T-helper 2 cell (primary cell): ENCODE measurements at regions not wholly inside any gene's neighbourhood (a gene's known extent, or its start where the extent isn't known, plus 50 kb on each side); places are given as distances from the start of the nearest gene placed in this dataset.
"Not testable (repeated sequence)": the region's sequence is repeated elsewhere in the genome, so short reads cannot be mapped to it uniquely, and the experiment has no call there.

ENCODE experiments used
- DNase-seq, 5 experiments: peaks; one replicate each; pipeline versions ENCODE4 v3.0.0 to v3.0.0-alpha.2; 2012 to 2022

DNA sequence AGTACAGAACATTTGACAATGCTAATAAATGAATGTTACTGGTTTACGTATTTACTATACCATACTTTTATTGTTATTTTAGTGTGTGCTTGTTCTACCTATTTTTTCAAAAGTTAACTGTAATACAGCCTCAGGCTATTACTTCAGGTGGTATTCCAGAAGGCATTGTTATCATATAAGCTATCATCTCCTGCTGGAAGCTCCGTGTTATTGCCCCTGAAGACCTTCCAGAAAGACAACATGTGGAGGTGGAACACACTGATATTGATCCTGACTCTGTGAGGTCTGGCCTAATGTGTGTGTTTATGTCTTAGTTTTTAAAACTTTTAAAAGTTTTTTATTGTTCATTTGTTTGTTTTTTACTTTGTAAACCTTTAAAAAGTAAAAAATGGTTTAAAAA, 509.8 kb upstream of the SPRY2 start:
- DNase-seq: no peak

DNA sequence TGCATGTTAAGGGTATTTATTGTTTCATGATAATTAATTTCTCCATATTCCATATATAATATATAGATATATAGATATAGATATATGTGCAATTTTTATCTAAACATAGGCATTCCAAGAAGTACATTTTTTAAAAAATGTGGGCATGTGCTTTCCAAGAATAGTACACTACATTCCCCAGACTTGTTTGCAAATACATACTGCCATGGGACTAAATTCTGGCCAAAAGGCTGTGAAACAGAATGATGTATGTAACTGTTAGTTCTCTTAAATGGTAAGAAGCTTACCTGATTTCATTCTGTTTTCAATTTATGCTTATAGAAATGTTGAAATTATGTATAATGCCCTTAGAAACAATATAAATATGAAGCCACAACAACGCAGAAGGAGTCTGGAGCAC, 503.2 kb upstream of the SPRY2 start:
- DNase-seq: no peak

DNA sequence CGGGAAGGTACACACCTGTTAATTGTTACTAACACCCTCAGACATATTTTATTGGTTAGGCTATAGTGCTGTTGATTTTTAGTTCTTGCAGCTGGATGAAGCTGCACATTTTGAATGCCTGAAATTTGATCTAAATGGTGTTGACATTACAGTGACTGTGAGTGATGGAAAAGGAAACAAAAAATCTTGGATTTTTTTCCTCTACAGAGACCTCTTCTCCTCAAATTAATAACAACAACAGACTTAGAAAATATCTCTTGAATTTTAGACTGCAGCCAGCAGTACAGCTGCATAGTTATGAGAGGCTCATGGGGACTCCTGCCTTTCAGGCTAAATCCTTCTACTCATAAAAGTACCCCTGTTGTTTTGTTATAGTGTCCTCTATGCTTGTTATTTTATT, 500.5 kb upstream of the SPRY2 start:
- no peak for DNase-seq

DNA sequence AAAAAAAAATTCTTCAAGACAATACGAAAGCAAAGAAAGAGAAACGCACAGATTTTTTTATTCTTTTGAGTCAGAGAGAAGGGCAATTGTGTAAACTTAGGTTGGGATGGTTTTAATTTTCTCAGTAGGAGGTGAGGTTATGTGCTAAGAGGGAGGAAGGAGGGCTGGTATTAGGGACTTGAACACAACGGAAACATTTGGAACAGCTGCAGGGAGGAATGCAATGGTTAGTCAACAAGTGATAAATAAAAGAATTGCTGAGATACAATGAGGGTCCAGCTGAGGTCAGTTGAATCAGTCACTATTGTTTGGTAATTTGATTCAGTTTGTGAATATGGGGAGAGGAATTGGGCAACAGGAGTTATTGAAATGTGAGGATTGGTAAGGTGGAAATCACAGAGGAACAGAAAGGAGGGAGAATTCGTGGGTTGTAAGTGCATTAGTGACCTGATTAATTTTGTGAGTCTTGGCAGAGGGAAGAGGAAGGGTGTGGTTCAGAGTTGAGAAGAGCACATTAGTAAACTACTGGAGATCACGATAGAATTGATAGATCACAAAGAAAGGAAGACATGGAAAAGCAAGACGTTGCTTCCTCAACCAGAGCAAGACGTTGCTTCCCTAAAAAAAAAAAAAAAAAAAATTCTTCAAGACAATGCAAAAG, 499.5 kb upstream of the SPRY2 start:
- no peak for DNase-seq

DNA sequence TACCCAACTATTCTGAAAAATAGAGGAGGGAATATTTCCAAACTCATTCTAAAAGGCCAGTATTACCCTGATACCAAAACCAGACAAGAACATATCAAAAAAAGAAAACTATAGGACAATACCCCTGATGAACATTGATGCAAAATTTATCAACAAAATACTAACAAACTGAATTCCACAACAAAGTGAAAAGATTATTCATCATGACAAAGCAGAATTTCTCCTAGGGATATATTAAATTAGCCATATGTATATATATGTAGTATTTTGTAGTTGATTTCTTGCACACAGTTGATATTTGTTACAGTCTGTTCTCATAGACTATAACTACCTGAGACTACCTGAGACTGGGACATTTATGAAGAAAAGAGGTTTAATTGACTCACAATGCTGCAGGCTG, 495.0 kb upstream of the SPRY2 start:
- DNase-seq: no peak

DNA sequence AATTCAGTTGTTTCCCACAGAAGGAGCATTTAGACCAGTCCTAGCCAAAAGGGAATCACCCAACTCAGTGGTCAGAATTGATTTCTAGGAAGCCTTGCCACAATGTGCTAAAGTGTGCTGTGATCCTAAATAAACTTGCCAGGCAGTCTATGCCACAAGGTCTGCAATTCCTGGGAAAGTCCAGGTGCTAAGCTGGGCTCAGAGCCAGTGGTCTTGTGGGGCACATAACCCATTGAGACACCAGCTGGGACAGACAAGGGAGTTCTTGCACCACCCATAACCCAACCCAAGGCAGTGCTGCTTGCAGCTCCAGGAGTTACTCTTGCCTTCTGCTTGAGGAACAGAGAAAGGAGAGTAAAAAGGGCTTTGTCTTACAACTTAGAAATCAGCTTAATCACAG, 489.5 kb upstream of the SPRY2 start:
- no peak for DNase-seq

DNA sequence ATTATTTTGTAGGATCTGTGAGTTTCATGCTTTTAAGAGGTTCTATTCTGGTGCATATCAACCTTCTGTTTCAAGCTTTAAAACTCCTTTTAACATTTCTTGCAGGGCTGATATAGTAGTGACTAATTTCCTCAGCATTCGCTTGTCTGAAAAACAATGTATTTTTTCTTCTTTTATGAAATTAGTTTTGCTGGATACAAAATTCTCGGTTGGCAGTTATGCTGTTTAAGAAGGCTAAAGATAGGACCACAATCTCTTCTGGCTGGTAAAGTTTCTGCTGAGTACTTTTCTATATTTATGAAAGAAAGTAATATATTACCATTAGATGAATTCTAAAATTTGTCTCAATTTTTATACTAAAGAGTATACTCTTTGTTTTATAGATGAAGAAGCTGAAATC, 487.8 kb upstream of the SPRY2 start:
- no peak for DNase-seq

DNA sequence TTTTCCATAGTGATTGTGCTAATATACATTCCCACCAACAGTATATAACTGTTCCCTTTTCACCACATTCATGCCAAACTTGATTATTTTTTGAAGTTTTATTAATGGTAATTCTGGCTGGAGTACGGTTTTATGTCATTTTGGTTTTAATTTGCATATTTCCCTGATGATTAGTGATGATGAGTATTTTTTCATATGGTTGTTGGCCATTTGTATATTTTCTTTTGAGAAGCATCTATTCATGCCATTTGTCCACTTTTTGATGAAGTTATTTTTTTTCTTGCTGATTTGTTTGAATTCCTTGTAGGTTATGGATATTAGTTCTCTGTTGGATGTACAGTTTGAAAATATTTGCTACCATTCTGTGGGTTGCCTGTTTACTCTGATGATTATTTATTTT, 484.4 kb upstream of the SPRY2 start:
- DNase-seq: no peak

DNA sequence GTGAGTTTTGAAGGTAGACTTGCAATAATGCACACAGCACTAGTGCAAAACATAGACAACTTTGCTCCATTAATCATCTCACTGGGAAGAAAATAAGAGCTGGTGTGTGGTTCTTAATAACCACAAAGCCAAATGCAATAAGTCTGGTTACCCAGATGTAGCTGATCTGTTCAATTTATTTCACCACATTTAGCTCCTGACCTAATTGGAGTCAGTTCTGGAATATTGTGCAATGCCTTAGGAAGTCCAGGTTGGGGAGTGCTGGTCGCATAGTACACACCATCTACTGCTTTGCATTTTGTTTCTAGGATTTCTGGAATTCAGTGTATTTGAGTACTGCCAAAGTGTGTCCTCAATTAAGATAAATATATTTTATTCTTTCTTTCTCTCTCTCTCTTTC, 483.3 kb upstream of the SPRY2 start:
- no peak for DNase-seq

DNA sequence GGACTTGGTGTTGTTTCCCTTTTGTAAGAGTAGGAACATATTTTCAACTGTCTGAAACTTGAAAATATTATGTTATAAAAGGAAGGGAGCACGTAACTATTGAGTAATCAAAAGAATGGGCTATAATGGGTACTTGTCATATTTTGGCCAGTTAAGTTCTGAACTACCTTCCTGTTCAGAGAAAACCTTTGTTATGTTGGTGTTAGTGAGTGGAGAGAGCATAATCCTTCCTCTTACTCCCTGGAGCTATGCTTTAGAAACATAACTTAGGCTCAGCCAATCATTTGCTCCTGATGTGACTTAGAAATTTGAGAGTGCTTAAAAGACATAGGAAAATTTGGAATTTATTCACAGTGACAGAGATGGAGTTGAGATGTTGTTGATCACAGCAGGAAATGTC, 482.5 kb upstream of the SPRY2 start:
- no peak for DNase-seq

DNA sequence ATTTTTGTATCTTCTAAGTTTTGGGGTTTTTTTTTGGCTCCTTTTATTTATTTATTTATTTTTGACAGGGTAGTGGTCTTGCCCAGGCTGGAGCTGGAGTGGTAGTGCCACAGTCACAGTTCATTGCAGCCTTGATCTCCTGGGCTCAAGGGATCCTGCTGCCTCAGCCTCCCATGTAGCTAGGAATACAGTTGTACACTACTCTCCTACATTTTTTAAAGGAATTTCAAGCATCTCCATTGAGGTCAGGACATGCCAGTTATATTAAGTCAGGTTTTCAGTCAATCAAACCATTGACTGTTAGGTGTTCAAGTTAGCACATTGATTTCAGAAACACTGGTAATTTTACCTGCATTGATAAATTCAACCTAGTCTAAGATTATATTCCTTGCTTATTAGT, 480.5 kb upstream of the SPRY2 start:
- DNase-seq: no peak

DNA sequence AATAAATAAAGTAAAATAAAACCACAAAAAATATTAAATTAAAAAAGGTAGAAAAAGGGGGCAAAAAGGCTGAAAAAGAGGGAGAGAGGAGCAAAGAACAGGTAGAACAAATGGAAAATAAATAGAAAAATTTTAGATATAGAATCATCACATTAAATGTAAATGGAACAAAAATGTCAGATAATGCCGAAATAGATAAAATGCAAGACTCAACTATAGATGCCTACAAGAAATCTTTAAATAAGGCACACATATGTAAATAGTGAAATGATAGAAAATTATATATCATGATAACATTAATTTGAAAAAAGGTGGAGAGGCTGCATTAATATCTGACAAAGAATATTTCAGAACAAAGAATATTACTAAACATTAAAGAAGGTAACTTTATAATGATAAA, 477.1 kb upstream of the SPRY2 start:
- no peak for DNase-seq

DNA sequence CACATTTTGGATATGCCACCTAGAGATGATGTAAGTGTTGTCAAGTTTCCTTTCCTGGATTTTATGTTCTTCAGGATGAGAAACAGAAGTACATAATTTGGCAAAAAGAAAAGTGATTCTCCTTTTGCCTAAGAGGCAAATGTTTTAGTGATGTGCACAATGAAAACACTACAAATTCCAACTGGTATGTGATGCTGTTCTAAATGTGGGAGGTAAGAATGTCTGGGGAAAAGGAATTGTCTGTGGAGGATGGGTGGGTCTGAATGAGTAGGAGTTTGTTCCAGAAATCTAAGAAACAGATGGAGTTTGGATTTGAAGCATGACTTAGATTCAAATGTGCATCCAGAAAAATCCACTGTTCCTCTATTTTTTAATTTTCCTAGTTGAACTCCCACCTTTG, 473.6 kb upstream of the SPRY2 start:
- DNase-seq: no peak

DNA sequence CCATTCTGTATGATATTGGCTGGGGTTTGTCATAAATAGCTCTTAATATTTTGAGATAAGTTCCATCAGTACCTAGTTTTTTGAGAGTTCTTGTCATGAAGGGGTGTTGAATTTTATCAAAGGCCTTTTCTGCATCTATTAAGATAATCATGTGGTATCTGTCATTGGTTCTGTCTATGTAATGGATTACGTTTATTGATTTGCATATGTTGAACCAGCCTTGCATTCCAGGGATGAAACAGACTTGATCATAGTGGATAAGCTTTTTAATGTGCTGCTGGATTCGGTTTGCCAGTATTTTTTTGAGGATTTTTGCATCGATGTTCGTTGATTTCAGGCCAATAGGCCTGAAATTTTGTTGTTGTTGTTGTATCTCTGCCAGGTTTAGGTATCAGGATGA, 469.4 kb upstream of the SPRY2 start:
- DNase-seq: not testable (repeated sequence)

DNA sequence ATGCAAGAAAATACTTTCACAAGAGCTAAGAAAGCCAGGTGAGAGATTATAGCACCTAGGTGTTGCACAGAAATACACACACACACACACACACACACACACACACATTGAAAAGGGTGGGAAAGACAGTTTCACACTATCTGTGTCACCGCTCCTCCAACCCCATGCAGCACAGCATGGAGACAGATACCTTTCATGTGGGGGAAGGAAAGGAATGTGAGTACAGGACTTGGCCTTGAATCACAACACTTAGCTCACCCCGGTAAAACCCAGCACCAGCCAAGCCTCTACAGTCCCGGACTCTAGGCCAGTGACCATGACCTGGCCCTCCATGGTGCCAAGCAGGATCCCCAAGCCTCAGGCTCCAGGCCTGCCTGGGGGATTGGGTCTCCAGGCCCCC, 462.0 kb upstream of the SPRY2 start:
- no peak for DNase-seq

DNA sequence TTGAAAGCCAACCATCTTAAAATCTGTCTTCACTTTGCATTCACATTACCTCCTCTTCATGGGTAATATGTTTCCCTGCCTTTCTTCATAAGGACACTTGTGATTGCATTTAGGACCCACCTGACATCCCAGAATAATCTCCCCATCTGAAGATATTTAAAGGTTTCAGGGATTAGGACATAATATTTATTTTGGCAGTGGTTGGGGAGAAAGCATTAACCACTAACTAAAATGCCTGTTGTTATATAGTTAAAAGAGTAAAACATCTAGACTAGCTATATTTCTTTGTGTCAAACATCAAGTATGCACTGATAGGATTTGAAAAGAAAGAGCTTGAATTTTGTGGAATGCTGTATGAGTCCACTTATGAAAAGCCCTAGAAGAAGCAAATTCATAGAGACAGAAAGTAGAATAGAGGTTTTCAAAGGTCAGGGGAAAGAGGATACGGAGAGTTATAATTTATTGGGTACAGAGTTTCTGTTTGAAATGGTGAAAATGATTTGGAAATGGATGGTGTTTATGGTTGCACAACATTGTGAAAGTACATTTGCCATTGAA, 457.7 kb upstream of the SPRY2 start:
- DNase-seq: no peak

DNA sequence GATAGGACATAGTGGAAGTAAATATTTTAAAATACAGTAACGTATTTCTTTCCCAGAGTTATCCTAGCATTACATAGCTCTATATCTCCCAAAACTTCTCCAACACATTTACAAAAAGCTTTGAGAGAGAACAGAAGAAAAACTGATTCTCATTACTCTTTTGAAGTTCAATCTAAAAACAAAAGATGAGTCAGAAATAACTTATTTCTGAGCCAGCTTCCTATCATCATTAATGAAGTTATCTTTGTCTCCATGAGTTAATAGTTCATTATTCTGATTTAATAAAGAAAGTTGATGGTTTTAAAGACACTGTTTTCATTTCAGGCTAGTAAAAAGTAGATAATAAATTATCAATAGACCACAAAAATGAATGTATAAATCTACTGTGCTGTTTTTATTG, 446.7 kb upstream of the SPRY2 start:
- DNase-seq: no peak

DNA sequence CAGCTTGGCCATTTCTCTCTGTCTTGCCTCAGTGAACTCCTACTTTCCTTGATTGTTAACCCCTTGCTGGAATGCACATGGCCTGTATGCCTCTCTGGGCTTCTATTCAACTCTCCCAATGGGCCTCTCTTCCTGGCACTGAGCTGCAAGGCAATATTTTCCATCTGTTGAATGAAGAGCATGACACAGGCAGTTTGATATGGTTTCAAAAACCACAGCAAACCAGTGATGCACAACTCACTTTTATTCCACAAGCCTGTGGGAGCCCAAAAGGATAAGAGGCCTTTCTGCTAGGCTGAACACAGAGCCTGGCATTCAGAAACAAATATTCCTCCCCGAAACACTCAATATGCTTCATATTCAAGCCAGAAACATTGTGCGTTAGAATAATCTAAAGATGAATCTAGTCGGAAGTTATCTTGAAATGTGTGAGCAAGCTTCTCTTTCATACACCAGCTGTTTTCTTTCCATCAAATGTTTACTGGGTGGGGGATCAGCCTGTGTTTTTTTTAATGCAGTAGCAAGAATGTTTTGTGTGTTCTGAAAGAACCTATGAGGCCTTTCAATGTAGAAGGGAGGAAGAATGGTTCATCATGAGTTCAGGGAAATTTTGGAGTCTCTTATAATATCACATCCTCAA, 443.1 kb upstream of the SPRY2 start:
- no peak for DNase-seq

DNA sequence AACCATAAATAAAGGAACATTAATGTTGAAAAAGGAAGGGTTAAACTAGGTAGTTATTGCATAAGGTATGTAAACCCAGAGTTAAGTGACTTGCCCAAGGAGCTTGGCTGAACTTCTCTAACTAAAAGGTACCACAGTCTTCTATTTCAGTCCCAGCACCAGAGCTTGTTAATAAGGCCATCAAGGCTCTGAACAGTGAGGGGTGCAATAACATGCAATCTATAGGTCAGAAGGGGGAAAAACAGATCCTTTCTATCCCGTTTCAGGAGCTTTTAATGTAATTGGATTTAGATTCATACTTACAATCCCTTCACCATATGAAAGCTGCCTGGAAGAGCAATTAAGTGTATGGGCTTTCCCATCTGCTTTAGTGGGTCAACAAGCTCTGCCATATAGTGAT, 441.5 kb upstream of the SPRY2 start:
- DNase-seq: no peak

DNA sequence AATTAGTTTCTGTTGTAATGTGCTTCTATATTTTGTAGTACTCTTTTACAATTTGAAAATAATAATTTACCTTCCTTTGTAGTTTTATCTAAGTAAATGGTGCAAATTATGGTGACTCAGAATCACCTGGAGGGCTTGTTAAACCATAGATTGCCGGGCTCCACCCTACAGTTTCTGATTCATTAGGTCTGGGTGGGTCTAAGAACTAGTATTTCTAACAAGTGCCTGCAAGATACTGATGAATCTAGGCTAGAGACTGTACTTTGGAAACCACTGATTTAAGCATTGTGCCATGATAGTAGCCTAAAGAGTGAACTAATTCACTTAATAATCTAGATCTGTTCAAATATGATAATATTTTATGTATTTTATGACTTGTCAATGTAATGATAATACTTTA, 437.4 kb upstream of the SPRY2 start:
- no peak for DNase-seq

DNA sequence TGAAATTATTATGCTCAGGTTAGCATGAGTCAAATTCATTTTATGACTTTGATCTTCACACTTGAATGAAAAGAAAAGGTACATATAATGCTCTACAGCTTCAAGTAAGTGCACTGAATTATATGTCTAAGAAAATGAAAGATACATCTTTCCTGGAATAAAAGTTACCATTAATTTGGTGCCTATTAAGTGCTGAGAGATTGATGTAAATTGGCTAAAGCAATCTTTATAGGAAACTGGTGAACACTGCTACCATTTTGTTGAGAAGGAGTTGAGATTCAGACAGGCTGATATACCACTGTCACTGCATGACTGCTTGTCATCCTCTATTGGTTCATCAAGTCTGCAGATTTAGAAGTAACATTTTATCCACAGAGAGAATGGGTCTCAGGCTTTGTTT, 416.8 kb upstream of the SPRY2 start:
- no peak for DNase-seq

DNA sequence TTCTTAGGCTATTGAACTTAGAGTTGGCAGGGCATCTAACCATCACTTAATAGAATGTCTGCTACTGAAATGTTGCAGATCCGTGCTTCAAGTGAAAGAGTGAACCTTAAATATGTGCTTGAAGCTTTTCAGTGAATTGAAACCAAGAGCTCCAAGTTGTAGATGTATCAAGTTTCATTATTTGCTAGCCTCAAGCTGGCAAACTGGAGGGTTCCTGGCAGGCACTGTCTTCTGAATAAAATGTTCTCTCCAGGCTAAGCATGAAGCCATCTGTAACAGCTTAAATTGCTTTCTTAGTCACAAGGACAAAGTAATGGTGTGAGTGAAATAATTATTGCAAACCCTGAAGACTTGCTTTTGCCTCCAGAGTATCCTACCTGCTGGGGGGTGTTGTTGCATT, 415.0 kb upstream of the SPRY2 start:
- no peak for DNase-seq

DNA sequence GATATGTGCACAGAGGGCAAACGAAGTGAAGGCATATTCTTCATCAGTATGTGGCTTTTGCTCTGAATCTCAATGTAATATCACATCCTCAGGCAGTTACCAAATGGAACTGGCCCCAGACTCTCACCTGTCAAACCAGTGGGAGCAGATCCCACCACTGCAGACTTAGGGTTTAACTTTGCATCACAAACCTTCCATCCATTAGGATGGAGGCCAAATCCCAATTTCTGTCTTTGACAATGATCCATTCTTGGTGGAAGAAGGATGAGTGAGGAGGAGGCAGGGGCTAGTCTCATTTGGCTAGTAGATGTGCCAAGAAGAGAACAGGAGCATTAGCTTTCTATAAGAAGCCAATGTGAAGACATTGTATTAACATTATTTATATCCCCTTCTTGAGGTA, 413.5 kb upstream of the SPRY2 start:
- no peak for DNase-seq

DNA sequence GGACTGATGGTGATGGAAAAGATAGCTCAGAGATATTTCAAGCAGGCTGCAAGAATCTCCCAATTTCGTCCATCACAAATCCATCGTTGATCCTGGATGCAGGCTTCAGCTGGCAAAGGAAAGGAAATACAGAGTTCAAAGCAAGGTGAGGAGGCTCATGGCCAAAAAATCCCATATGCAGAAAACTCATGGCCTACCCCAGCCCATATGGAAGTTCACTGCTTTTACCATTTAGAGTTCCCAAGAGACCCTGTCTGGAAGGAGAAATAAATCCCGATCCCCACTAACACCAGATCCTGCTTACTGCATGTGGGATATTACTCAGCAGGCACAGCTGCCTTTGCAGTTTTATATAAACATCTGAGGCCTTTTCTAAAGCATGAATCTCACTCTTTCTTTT, 412.9 kb upstream of the SPRY2 start:
- no peak for DNase-seq

DNA sequence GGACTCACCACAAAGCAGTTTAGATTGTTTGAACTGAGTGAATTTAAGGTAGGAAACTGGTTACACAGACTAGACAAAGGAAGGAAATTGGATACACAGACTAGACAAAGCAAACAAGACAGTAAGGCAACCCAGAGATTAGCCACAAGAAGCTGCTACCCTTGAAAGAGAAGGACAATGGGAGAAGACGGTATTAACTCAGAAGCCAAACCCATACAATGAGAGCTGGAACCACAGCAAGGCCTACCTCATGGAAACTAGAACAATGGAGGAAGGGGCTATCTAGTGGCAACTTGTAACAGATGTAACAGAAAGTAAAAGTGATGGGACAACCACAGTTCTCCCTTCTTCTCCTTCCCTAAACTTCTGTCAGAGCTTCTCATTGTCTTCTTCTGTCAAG, 410.9 kb upstream of the SPRY2 start:
- DNase-seq: no peak
